ENCODE measurements at regions not wholly inside any gene's neighbourhood (a gene's known extent, or its start where the extent isn't known, plus 50 kb on each side); places are given as distances from the start of the nearest gene placed in this dataset.

GRCh38 chr12:89236237-89236636, 116.1 kb downstream of the DUSP6 start:
- Histone ChIP-seq H3K4me1 (ENCODE audit: insufficient read depth, insufficient read length) (no peaks in the 10 kb centered on the region), H3K36me3 (ENCODE audit: insufficient read depth, insufficient read length, low read length) (no peaks in the 10 kb centered on the region), H3K4me3 (ENCODE audit: insufficient read length, low read depth) (no peak overlapping the region), H3K9ac (ENCODE audit: insufficient read length, low read depth) (no peak overlapping the region), H3K27me3 (ENCODE audit: insufficient read depth, insufficient read length) (no peaks in the 10 kb centered on the region), H3K9me3 (ENCODE audit: insufficient read depth, low read length) (no peaks in the 10 kb centered on the region)
- TF ChIP-seq SUZ12 (IDR thresholded peaks at IDR 0.05; ENCODE audit: extremely low read depth, insufficient read depth, insufficient read length) (no peak), ZNF274 (IDR thresholded peaks at IDR 0.05; ENCODE audit: low read depth, low read length) (no peak), YY1 (IDR thresholded peaks at IDR 0.05; ENCODE audit: insufficient read depth, insufficient read length) (no peak)
- DNase-seq (ENCODE audit: low read depth, low spot score): no peak

- Histone ChIP-seq H3K4me1 (ENCODE audit: insufficient read depth, insufficient read length) (no peaks in the 10 kb centered on the region), H3K36me3 (ENCODE audit: insufficient read depth, insufficient read length, low read length) (no peaks in the 10 kb centered on the region), H3K9ac (ENCODE audit: insufficient read length, low read depth) (no peak overlapping the region), H3K9me3 (ENCODE audit: insufficient read depth, low read length) (no peaks in the 10 kb centered on the region), H3K27me3 (ENCODE audit: insufficient read depth, insufficient read length) (no peaks in the 10 kb centered on the region), H3K4me3 (ENCODE audit: insufficient read length, low read depth) (no peak overlapping the region)
- no peak for DNase-seq (ENCODE audit: low read depth, low spot score)
- no peak for TF ChIP-seq ZNF274 (IDR thresholded peaks at IDR 0.05; ENCODE audit: low read depth, low read length)
- TF ChIP-seq SUZ12 (IDR thresholded peaks at IDR 0.05; ENCODE audit: extremely low read depth, insufficient read depth, insufficient read length): no peak
- no peak for TF ChIP-seq YY1 (IDR thresholded peaks at IDR 0.05; ENCODE audit: insufficient read depth, insufficient read length)
Measured at GRCh38 chr12:89235189-89235993, 116.9 kb downstream of the DUSP6 start.

DNA sequence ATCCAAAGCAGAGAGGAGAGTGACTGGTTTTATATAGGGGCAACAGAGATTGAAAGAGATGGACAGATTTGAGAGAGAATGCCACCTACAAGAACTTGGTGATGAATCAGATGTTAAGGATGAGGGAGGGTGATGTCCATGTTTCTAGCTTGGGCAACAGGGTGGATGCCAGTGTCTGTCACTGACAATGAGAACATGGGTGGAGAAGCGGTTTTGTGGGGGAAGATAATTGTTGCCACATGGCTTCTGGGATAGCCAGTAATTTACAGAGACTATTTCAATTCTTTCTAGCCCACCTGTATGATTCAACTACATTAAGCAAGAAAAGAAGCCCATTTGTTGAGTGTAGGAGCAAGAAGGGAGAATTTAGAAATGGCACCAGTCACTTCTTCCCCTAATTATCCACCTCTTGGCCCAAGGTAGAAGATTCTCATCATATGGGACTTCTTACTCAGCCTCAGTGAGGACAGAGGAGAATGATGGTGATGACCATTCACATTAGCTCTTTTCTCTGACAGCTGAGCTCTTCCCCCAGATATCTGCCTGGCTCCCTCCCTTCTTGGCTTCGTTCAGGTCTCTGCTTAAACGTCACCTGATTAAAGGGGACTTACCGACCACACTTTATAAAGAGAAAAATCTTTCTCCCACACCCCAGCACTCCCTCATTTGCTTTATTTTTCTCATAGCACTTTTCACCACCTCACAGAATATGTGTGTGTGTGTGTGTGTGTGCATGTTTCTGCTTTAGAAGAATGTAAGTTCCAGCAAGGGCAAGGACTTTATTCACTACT, 117.8 kb downstream of the DUSP6 start:
- Histone ChIP-seq H3K27me3 (ENCODE audit: insufficient read depth, insufficient read length) (no peaks in the 10 kb centered on the region), H3K4me3 (ENCODE audit: insufficient read length, low read depth) (no peak overlapping the region), H3K36me3 (ENCODE audit: insufficient read depth, insufficient read length, low read length) (no peaks in the 10 kb centered on the region), H3K9ac (ENCODE audit: insufficient read length, low read depth) (no peak overlapping the region), H3K4me1 (ENCODE audit: insufficient read depth, insufficient read length) (no peaks in the 10 kb centered on the region), H3K9me3 (ENCODE audit: insufficient read depth, low read length) (no peaks in the 10 kb centered on the region)
- no peak for DNase-seq (ENCODE audit: low read depth, low spot score)
- TF ChIP-seq YY1 (IDR thresholded peaks at IDR 0.05; ENCODE audit: insufficient read depth, insufficient read length) (no peak), SUZ12 (IDR thresholded peaks at IDR 0.05; ENCODE audit: extremely low read depth, insufficient read depth, insufficient read length) (no peak), ZNF274 (IDR thresholded peaks at IDR 0.05; ENCODE audit: low read depth, low read length) (no peak)

DNA sequence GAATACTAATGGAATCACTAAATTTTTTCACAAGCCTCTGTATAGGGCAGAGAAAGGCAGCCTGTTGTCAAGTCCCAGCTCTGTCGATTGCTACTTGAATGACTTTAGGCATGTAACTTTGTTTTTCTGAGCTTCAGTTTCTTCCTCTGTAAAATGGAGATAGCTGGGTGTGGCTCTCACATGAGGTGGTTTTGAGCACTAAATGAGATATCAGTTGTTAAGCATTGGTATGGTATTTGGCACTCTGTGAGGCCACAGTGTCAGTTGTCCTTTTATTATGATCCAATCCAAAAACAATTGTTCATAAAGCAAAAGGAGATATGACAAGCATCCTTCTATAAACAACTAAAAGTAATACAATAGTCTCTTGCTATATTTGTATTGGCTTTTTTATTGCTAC, 120.6 kb downstream of the DUSP6 start:
- Histone ChIP-seq H3K27me3 (ENCODE audit: insufficient read depth, insufficient read length) (no peaks in the 10 kb centered on the region), H3K9ac (ENCODE audit: insufficient read length, low read depth) (no peak overlapping the region), H3K4me3 (ENCODE audit: insufficient read length, low read depth) (no peak overlapping the region), H3K4me1 (ENCODE audit: insufficient read depth, insufficient read length) (no peaks in the 10 kb centered on the region), H3K36me3 (ENCODE audit: insufficient read depth, insufficient read length, low read length) (no peaks in the 10 kb centered on the region), H3K9me3 (ENCODE audit: insufficient read depth, low read length) (no peaks in the 10 kb centered on the region)
- TF ChIP-seq YY1 (IDR thresholded peaks at IDR 0.05; ENCODE audit: insufficient read depth, insufficient read length) (no peak), SUZ12 (IDR thresholded peaks at IDR 0.05; ENCODE audit: extremely low read depth, insufficient read depth, insufficient read length) (no peak), ZNF274 (IDR thresholded peaks at IDR 0.05; ENCODE audit: low read depth, low read length) (no peak)
- DNase-seq (ENCODE audit: low read depth, low spot score): no peak

DNA sequence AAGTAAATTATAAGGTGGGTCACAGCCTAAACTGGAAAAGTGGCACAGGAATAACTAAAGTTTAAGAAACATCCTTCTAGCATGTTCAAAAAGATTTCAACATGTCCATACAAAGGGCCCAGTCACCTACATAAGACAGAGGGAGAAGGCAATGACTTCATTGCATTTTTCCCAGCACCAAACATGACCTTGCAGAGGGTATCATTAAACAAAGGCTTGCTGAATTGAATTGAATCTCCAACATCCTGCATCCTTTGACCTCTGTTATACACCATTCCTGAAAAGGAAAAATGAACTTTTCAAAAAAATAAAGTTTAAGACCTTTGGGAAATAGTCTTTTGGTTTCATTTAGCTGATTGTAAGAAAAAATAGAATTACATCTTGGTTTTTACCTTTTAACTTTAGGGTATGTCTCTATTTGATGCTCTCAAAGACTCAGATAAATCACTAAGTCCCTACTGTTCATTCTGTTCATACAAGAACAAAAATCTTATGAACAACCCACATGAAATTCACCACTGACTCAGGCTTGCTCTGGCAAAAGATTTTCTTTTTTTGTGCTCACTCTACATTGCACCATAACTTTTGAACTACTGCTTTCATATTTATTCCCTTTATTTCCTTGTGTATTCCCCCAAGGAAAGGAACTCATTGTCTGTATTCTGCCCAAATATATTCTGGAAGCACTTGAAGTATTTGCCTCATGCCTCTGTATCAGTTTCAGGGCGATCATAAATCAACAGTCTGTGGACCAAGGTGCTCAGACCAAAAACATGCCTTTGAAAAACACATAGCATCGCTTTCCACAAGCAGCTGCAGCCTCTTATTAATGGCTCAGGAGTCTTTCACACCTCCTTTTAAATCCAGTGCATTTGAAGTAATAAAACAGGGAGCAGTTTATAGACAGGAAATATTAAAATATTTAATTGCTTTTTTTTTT, 121.7 kb downstream of the DUSP6 start:
- no peaks in the 10 kb centered on the region for H3K27me3 ChIP-seq (ENCODE audit: insufficient read depth, insufficient read length)
- H3K9ac ChIP-seq (ENCODE audit: insufficient read length, low read depth): no peak overlapping the region
- no peaks in the 10 kb centered on the region for H3K36me3 ChIP-seq (ENCODE audit: insufficient read depth, insufficient read length, low read length)
- DNase-seq (ENCODE audit: low read depth, low spot score): no peak
- no peaks in the 10 kb centered on the region for H3K9me3 ChIP-seq (ENCODE audit: insufficient read depth, low read length)
- no peak for TF ChIP-seq ZNF274 (IDR thresholded peaks at IDR 0.05; ENCODE audit: low read depth, low read length)
- no peak for TF ChIP-seq YY1 (IDR thresholded peaks at IDR 0.05; ENCODE audit: insufficient read depth, insufficient read length)
- TF ChIP-seq SUZ12 (IDR thresholded peaks at IDR 0.05; ENCODE audit: extremely low read depth, insufficient read depth, insufficient read length): no peak
- no peak overlapping the region for H3K4me3 ChIP-seq (ENCODE audit: insufficient read length, low read depth)
- no peaks in the 10 kb centered on the region for H3K4me1 ChIP-seq (ENCODE audit: insufficient read depth, insufficient read length)

DNA sequence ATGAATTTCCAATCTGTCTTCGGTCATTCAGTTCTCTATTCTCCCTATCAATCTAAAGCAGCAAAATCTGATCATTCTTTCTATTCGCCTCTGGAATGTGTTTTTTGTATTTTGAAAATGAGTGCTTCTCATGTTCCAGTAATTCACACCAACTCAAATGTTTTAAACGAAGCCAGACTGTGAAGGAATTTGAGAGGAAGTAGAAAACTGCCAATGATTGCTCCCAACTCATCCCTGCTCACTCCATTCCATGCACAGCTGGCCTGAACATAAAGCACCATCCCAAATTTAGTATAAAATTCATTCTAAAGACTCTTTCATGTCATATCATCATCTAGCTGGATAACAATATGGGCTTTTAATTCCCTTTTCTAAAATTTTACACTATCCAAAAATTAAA, 123.8 kb downstream of the DUSP6 start:
- no peaks in the 10 kb centered on the region for H3K4me1 ChIP-seq (ENCODE audit: insufficient read depth, insufficient read length)
- no peaks in the 10 kb centered on the region for H3K9me3 ChIP-seq (ENCODE audit: insufficient read depth, low read length)
- no peak overlapping the region for H3K4me3 ChIP-seq (ENCODE audit: insufficient read length, low read depth)
- no peaks in the 10 kb centered on the region for H3K36me3 ChIP-seq (ENCODE audit: insufficient read depth, insufficient read length, low read length)
- DNase-seq (ENCODE audit: low read depth, low spot score): no peak
- H3K27me3 ChIP-seq (ENCODE audit: insufficient read depth, insufficient read length): no peaks in the 10 kb centered on the region
- no peak overlapping the region for H3K9ac ChIP-seq (ENCODE audit: insufficient read length, low read depth)
- TF ChIP-seq SUZ12 (IDR thresholded peaks at IDR 0.05; ENCODE audit: extremely low read depth, insufficient read depth, insufficient read length) (no peak), ZNF274 (IDR thresholded peaks at IDR 0.05; ENCODE audit: low read depth, low read length) (no peak), YY1 (IDR thresholded peaks at IDR 0.05; ENCODE audit: insufficient read depth, insufficient read length) (no peak)
